ENCODE measurements at regions not wholly inside any gene's neighbourhood (a gene's known extent, or its start where the extent isn't known, plus 50 kb on each side); places are given as distances from the start of the nearest gene placed in this dataset.
"Not testable (repeated sequence)": the region's sequence is repeated elsewhere in the genome, so short reads cannot be mapped to it uniquely, and the experiment has no call there.

DNA sequence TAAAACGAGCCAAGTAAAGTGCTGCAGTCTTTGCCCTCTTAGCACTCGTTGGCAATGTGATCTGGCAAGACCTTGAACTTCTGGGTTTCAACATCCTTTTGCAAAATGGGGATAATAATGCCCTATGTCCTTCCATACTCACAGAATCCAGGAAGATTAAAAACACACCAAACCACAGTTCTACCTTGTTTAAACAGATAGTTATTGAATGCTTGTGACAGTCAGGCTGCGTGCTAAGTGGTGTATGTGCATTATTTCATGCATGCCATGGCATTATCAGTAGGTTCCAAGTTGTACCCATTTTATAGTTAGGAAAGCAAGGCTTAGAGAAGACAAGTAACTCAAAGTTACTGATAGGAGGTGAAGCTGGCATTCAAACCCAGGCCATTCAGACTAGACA is 308.6 kb upstream of the PROX1 start:
- no peak for DNase-seq (ENCODE audit: low read depth in 2 of 2)

GRCh38 chr1:213680677-213681325 is 307.0 kb upstream of the PROX1 start:
- no peak for DNase-seq (ENCODE audit: low read depth in 2 of 2)

GRCh38 chr1:213681788-213682340 is 305.9 kb upstream of the PROX1 start:
- DNase-seq (ENCODE audit: low read depth in 2 of 2), result no peak

DNA sequence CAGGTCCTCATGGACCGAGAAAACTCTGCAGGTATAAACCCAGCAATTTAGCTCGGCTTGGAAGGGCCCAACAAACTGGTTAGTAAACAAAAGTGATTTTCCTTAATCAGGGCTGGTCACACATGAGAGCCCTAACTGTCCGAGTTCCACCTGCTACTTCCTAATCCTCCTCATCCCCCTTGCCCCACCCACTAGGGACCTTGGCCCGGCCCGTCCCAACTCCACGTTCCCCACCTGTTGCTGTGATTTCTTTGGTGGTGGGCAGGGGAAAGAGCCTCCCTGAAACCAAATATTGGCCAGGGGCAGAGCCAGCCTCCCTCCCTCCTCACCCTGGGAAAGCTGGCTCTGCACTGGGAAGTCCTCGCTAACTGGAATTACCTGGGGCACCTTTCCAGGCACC is 304.2 kb upstream of the PROX1 start:
- no peak for DNase-seq (ENCODE audit: low read depth in 2 of 2)

DNA sequence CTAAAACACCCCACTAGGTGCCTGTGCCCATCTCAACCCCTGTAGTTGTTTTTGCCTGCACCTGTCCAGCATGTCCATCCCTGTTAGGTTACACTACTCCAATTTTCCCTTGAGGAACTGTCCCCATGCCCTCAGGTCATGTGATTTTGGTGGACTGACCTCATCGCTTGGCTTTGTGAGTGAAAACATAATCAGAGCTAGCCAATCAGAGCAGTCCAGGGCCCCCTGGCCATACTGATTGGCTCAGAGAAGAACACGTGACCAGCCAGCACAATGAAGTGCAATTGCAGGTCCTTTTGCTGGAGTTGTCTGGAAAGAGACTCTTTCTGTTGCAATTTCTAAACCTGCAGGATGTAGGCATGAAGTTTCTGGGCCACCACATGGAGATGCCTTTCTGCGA is 303.3 kb upstream of the PROX1 start:
- no peak for DNase-seq (ENCODE audit: low read depth in 2 of 2)

GRCh38 chr1:213685992-213686582 is 301.7 kb upstream of the PROX1 start:
- DNase-seq (ENCODE audit: low read depth in 2 of 2), result no peak

GRCh38 chr1:213686983-213687382 is 300.8 kb upstream of the PROX1 start:
- no peak for DNase-seq (ENCODE audit: low read depth in 2 of 2)

GRCh38 chr1:213687832-213688231 is 299.9 kb upstream of the PROX1 start:
- DNase-seq (ENCODE audit: low read depth in 2 of 2), result no peak

DNA sequence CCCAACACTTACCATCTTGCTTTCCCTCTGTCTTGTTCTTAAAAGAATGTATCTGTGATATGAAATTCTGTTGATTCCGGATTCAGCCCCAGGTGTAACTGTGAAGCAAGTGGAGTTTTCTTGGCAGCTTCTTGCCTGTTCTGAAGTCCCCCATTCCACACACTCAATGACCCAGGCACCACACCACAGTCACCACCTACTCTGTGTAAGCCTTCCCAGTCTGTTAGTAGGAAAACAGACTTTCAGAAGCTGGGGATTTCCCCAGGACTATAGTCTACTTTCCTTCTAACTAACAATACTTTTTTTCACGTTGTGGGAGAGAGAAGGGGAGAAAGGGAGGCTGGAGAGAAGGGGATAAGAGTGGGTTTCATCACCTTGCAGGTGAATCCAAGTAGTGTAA is 299.1 kb upstream of the PROX1 start:
- no peak for DNase-seq (ENCODE audit: low read depth in 2 of 2)

DNA sequence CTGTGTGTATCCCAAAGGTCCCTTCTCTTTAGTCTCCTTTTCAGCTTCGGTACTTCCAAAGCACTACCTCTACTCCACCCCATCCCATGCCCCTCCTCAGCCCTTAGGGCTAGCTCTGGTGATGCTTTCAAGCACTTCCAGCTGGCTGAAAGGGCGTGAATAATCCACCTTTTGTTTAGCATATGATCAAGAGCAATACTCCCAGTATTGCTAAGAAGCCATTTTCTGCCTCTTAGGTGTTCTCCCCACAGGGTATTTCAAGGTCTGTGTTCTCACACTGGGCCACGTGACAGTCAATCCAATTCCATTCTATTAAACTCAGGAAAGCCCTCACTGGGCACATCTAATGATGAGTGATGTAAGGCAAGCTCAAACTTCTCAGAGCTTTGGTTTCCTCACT is 298.5 kb upstream of the PROX1 start:
- no peak for DNase-seq (ENCODE audit: low read depth in 2 of 2)

- DNase-seq (ENCODE audit: low read depth in 2 of 2), result no peak
Measured at GRCh38 chr1:213690341-213690917, 297.3 kb upstream of the PROX1 start.

- DNase-seq (ENCODE audit: low read depth in 2 of 2), result no peak
Measured at GRCh38 chr1:213692321-213692720, 295.5 kb upstream of the PROX1 start.

GRCh38 chr1:213693864-213694263 is 293.9 kb upstream of the PROX1 start:
- DNase-seq (ENCODE audit: low read depth in 2 of 2), result no peak

DNA sequence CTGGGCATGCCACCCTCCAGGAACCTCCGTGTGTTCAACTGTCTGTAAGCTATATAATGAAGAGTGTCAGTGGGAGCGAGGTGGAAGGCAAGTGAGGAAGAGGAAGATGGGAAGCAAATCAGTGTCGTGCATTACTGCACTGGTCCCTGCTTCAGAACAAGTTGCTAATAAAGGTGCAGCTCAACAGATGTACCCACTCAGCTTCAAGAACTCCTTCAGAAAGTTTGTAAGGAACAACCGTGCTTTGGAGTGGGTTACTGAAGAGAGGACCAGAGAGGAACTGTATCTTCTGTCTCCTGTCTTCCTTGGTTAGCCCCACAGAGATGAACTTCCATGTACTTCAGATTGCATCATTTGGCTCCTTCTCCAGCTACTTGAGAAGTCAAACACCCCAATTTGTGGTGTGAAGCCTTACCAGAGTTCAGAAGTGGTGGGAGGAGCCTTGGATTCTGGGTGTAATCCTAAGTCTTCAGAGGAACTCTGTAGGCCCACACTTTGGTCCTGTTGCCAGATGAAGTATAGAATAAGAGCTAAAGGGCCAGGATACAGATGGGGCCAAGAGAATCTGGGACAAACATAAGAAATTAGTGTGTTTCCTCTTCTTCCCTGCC is 290.5 kb upstream of the PROX1 start:
- no peak for DNase-seq (ENCODE audit: low read depth in 2 of 2)

- DNase-seq (ENCODE audit: low read depth in 2 of 2), result no peak
Measured at GRCh38 chr1:213698092-213698702, 289.6 kb upstream of the PROX1 start.

GRCh38 chr1:213702703-213703102 is 285.1 kb upstream of the PROX1 start:
- DNase-seq (ENCODE audit: low read depth in 2 of 2), result no peak

DNA sequence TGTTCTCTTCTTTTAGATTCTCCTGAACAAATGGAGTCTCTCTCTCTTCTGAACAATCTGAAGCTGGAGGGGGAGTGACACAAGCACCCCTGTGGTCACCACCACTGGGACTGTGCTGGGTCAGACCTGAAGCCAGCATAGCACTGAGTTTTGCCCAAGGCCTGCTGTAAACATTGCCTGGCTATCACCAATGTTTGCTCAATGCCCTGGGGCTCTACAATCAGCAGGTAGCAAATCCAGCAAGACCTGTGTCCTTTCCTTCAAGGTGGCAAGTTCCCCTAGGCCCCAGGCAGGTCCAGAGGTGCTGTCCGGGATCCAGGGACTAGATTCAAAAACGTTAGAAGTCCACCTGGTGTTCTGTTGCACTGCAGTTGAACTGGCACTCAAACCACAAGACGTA is 282.8 kb upstream of the PROX1 start:
- no peak for DNase-seq (ENCODE audit: low read depth in 2 of 2)

- not testable (repeated sequence) for DNase-seq (ENCODE audit: low read depth in 2 of 2)
Measured at GRCh38 chr1:213711833-213712490, 275.8 kb upstream of the PROX1 start.

DNA sequence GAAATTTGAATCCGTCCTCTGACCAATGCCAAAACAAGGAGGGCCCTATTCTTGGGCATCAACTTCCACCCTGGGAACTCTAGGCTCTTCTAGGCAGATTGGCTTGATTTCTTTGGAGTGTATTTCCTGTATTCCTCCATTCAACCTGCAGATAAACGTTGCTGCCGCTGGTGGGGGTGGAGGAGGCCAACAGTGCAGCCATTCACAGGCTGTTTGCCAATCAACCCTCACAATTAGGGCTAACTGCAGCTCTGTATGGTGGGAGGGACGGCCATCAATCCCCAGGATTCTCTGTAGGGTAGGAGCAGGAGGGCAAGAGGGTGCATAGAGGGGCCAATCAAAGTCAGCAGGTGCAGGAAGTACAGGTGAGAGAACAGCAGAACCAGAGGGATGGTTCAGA is 273.1 kb upstream of the PROX1 start:
- no peak for DNase-seq (ENCODE audit: low read depth in 2 of 2)

- no peak for DNase-seq (ENCODE audit: low read depth in 2 of 2)
Measured at GRCh38 chr1:213715182-213715581, 272.6 kb upstream of the PROX1 start.

GRCh38 chr1:213719462-213719861 is 268.3 kb upstream of the PROX1 start:
- DNase-seq (ENCODE audit: low read depth in 2 of 2), result no peak

DNA sequence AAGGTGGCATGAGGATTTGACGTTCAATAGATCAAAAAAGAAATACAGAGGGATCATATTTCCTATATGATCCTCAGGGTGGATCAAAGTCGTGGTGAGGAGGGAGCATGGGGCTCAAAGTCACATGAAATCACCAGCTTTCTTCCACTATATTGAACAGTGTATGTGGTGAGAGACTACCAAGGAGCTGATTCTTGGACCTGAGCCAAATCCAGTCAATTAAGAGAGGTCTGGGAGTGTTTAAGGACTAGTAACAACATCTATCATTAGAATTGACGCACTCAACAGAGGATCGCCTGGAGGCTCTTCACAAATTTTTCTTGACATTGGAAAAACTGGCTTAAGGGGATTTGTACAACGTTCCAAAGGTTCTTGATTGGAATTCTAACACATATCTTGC is 267.7 kb upstream of the PROX1 start:
- no peak for DNase-seq (ENCODE audit: low read depth in 2 of 2)

Data from fibroblast of skin of left biceps (primary cell).